ENCODE measurements at regions not wholly inside any gene's neighbourhood (a gene's known extent, or its start where the extent isn't known, plus 50 kb on each side); places are given as distances from the start of the nearest gene placed in this dataset.

- no peak for DNase-seq (ENCODE audit: low spot score)
These were observed 105.4 kb upstream of the ESR1 start for GRCh38 chr6:151701911-151702562.

- DNase-seq (ENCODE audit: low spot score), result no peak
These were observed 104.4 kb upstream of the ESR1 start for GRCh38 chr6:151702851-151703658.

- no peak for DNase-seq (ENCODE audit: low spot score)
These were observed 103.1 kb upstream of the ESR1 start for GRCh38 chr6:151704383-151704782.

GRCh38 chr6:151705993-151706733, 101.3 kb upstream of the ESR1 start:
- DNase-seq (ENCODE audit: low spot score), result no peak

- no peak for DNase-seq (ENCODE audit: low spot score)
These were observed 98.2 kb upstream of the ESR1 start for GRCh38 chr6:151709329-151709728.

GRCh38 chr6:151716526-151716932, 91.0 kb upstream of the ESR1 start:
- no peak for DNase-seq (ENCODE audit: low spot score)

GRCh38 chr6:151719070-151719469, 88.4 kb upstream of the ESR1 start:
- no peak for DNase-seq (ENCODE audit: low spot score)

- DNase-seq (ENCODE audit: low spot score), result no peak
These were observed 86.3 kb upstream of the ESR1 start for GRCh38 chr6:151721146-151721545.

- DNase-seq (ENCODE audit: low spot score), result no peak
These were observed 85.8 kb upstream of the ESR1 start for GRCh38 chr6:151721671-151722070.

- no peak for DNase-seq (ENCODE audit: low spot score)
These were observed 85.1 kb upstream of the ESR1 start for GRCh38 chr6:151722342-151722741.

GRCh38 chr6:151723152-151723551, 84.3 kb upstream of the ESR1 start:
- DNase-seq (ENCODE audit: low spot score), result no peak

GRCh38 chr6:151729829-151730495, 77.5 kb upstream of the ESR1 start:
- DNase-seq (ENCODE audit: low spot score), result no peak

- no peak for DNase-seq (ENCODE audit: low spot score)
These were observed 77.0 kb upstream of the ESR1 start for GRCh38 chr6:151730496-151730870.

- DNase-seq (ENCODE audit: low spot score), result no peak
These were observed 76.2 kb upstream of the ESR1 start for GRCh38 chr6:151731313-151731712.

- no peak for DNase-seq (ENCODE audit: low spot score)
These were observed 73.7 kb upstream of the ESR1 start for GRCh38 chr6:151733680-151734320.

GRCh38 chr6:151738267-151738666, 69.2 kb upstream of the ESR1 start:
- DNase-seq (ENCODE audit: low spot score), result no peak

- DNase-seq (ENCODE audit: low spot score), result no peak
These were observed 68.5 kb upstream of the ESR1 start for GRCh38 chr6:151738960-151739359.

- DNase-seq (ENCODE audit: low spot score), result no peak
These were observed 66.7 kb upstream of the ESR1 start for GRCh38 chr6:151740820-151741219.

GRCh38 chr6:151747896-151748295, 59.6 kb upstream of the ESR1 start:
- DNase-seq (ENCODE audit: low spot score), result no peak

- no peak for DNase-seq (ENCODE audit: low spot score)
These were observed 58.1 kb upstream of the ESR1 start for GRCh38 chr6:151749341-151749740.

- no peak for DNase-seq (ENCODE audit: low spot score)
These were observed 53.9 kb upstream of the ESR1 start for GRCh38 chr6:151753581-151753980.

GRCh38 chr6:151757506-151757955, 50.0 kb upstream of the ESR1 start:
- no peak for DNase-seq (ENCODE audit: low spot score)

All from RKO (cell line).